ENCODE measurements at regions not wholly inside any gene's neighbourhood (a gene's known extent, or its start where the extent isn't known, plus 50 kb on each side); places are given as distances from the start of the nearest gene placed in this dataset.

DNA sequence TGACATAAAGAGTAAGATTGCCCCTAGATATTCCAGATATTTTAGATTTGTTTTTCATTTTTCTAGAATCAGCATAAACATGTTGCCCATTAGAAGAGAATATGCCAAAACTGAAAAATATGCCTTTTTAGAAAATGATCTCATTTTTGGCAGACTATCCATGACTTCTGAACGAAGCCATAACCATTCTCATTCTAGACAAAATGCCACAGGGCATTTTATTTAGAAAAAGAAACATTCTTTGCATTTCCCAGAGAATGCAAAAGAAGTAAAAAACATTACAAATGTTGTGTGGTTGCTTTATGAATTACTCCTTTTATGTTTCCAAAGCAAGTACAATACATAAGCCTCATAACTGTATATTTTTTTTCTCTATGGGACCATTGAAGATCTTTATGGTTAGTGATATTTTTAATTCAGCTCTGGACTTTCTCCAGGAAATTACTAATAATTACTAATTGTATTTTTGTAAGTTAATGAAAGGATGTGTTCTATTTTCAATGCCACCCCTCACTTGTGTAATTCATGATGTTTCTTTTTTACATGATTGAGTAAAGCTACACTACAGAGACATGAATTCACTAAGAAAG is 109.6 kb upstream of the SEM1 start:
- TF ChIP-seq, protein P1, sequence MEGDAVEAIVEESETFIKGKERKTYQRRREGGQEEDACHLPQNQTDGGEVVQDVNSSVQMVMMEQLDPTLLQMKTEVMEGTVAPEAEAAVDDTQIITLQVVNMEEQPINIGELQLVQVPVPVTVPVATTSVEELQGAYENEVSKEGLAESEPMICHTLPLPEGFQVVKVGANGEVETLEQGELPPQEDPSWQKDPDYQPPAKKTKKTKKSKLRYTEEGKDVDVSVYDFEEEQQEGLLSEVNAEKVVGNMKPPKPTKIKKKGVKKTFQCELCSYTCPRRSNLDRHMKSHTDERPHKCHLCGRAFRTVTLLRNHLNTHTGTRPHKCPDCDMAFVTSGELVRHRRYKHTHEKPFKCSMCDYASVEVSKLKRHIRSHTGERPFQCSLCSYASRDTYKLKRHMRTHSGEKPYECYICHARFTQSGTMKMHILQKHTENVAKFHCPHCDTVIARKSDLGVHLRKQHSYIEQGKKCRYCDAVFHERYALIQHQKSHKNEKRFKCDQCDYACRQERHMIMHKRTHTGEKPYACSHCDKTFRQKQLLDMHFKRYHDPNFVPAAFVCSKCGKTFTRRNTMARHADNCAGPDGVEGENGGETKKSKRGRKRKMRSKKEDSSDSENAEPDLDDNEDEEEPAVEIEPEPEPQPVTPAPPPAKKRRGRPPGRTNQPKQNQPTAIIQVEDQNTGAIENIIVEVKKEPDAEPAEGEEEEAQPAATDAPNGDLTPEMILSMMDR (IDR thresholded peaks at IDR 0.05) = no peak

DNA sequence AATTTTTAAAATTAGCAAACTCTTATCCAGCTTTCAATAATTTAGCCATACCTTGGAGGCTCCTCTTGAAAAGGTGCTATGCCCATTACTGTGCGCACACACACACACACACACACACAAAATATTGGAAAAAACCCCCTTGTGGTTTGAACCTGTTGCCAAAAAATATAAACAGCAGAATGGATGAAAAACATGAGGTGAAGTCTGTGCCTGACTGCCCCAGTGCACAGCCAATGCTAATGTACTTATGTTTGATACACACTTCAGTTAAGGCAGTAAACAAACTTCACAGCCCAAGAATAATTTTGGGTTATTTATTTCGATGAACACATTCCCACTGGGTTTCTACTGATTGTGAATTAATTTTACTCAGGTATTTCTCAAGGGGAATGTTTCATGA is 113.2 kb upstream of the SEM1 start:
- TF ChIP-seq, protein P1 (IDR thresholded peaks at IDR 0.05) = no peak

DNA sequence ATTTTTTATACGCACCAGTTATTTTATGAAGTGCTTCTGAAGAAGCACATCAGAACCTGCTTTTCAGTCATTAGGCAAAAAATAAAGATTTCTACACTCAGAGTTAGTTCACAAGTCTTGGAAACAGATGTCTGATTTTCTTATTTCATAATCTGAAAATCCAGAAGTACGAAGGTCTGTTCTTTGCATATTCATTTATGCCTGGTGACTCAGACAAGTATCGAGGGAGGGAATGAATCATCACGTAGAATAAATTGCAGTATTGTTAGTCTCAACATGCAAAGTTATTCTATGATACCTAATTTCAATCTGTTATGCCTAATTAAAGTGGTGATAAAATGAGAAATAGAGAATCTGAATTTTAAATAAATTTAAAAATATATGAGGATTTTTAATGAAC is 113.6 kb upstream of the SEM1 start:
- TF ChIP-seq, protein P1 (IDR thresholded peaks at IDR 0.05) = no peak

DNA sequence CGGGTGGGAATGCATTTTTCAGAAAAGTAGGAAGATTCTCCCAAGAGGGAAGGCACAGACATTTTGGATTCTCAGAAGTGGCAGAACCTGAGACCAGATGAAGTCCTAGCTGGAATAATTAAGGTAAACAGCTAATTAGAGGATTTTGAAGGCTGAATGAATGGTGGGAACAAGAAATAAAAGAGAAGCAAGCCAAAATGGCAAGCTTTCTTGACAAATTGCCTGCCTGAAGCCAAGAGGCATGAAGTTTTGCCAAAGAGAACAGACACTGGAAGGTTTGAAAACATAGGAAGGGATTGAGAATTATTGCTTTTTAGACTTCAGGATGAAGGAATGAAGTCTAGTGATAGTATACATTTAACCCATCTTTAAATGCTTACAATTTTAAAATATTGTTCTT is 115.0 kb upstream of the SEM1 start:
- TF ChIP-seq, protein P1 (IDR thresholded peaks at IDR 0.05) = no peak

DNA sequence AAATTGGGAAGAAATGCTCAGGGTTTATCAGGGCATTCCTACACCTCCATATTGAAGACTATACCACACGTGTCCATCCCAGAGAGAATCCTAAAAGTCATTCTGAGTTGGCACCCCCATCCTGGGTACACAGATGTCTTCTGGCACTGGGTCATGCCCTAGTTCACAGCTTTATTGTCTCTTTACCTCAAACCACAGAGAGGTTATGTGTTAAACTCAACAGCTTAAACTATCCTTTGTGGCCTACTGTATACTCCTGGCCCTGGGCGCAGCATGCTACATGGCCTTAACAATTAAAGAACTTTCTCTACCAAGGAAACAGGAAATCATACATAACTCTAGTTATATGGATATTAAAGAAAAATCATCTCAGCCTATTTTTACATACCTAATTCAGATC is 115.6 kb upstream of the SEM1 start:
- TF ChIP-seq, protein P1 (IDR thresholded peaks at IDR 0.05) = no peak

DNA sequence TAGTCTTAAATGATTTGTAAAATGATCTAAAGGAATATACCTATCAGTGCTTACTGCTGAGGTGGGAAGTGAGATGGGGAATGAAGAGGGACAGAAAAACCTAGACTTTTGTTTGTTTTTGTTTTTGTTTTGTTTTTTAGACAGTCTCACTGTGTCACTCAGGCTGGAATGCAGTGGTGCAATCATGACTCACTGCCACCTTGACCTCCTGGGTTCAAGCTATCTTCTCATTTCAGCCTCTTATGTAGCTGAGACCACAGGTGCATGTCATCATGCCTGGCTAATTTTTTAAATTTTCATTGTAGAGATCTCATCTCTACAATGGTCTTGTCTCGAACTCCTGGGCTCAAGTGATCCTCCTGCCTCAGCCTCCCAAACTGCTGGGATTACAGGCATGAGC is 116.4 kb upstream of the SEM1 start:
- TF ChIP-seq, protein P1 (IDR thresholded peaks at IDR 0.05) = no peak

DNA sequence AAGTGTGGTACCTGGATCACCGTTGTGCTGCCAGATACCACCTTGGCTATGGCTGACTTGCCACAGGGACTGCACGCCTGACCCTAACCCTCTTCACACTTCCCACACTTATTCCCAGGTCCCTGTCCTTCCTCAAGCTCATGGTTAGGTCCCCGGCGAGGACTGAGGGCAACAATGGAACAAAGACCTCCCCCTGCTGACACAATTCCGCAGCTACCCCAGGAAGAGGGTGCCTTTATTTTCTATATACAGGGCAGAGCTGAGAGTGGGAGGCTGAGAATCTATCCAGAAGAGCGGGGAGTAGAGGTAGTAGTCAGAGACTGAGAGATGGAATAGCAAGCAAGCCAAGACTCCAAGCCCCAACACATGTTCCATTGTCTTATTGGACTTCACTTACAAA is 118.1 kb upstream of the SEM1 start:
- TF ChIP-seq, protein P1 (IDR thresholded peaks at IDR 0.05) = no peak

DNA sequence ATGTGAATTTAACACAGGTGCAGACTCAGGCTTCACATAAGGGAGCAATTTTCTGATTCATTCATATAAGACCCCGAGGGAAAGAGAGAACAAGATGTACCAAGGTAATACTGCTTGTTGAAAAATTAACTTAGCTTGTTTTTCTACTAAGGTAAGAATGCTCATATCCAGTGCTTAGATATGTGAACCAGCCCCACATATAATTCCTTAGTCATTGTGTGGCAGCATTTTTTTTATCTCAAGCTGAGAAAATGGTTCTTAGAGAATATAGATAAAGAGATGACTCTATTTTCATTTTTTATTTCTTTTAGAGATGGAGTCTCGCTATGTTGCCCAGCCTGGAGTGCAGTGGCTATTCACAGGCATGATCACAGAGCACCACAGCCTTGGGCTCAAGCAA is 121.8 kb upstream of the SEM1 start:
- TF ChIP-seq, protein P1 (IDR thresholded peaks at IDR 0.05) = no peak

Data from LNCAP (cell line).